WTC11 (cell line): ENCODE measurements at regions not wholly inside any gene's neighbourhood (a gene's known extent, or its start where the extent isn't known, plus 50 kb on each side); places are given as distances from the start of the nearest gene placed in this dataset.

Experiments
- ATAC-seq: fragments of 200-7000 bp; cut with Tn5 transposase; 2 replicates; pipeline ENCODE4 v1.10.0; 2021; ENCODE audit warnings: mild to moderate bottlenecking, moderate library complexity
- CTCF ChIA-PET: fragments of 300-600 bp; sonication (Branson Sonifier 250); formaldehyde crosslinking; loops from one replicate; lab custom pipeline; 2021; ENCODE audit warnings: antibody characterized with exemption; lab: Charles Lee
- POLR2A ChIA-PET: fragments of 350-600 bp; sonication (Branson Sonifier 250); formaldehyde crosslinking; loops from one replicate; lab custom pipeline; 2021; ENCODE audit warnings: antibody characterized with exemption; lab: Charles Lee
- DNase-seq: peaks from one replicate; pipeline ENCODE4 v3.0.0; 2021; ENCODE audit warnings: low spot score
- H3K27ac Mint-ChIP-seq: 2 replicates; pipeline ENCODE4 v1.8.0; 2021; ENCODE audit warnings: mixed read lengths
- H3K27me3 Mint-ChIP-seq: 2 replicates; pipeline ENCODE4 v1.8.0; 2021; ENCODE audit warnings: low read depth, mild to moderate bottlenecking, moderate library complexity, mixed read lengths
- H3K36me3 Mint-ChIP-seq: 2 replicates; pipeline ENCODE4 v1.8.0; 2021; ENCODE audit warnings: mixed read lengths
- H3K4me1 Mint-ChIP-seq: 2 replicates; pipeline ENCODE4 v1.8.0; 2022; ENCODE audit warnings: mixed read lengths
- H3K4me3 Mint-ChIP-seq: 2 replicates; pipeline ENCODE4 v1.8.0; 2021; ENCODE audit warnings: mild to moderate bottlenecking, moderate library complexity, mixed read lengths
- H3K9me3 Mint-ChIP-seq: 2 replicates; pipeline ENCODE4 v1.8.0; 2021; ENCODE audit warnings: mixed read lengths
- ARID4B ChIP-seq: sonication (generic); formaldehyde crosslinking; IDR thresholded peaks from 2 replicates; pipeline ENCODE4 v1.8.0; 2023; ENCODE audit warnings: missing genetic modification reagents, mild to moderate bottlenecking, borderline replicate concordance
- ATF2 ChIP-seq: sonication (generic); formaldehyde crosslinking; IDR thresholded peaks from 2 replicates; pipeline ENCODE4 v1.8.1; 2022; ENCODE audit warnings: low read depth, missing genetic modification reagents, borderline replicate concordance
- CDX4 ChIP-seq: fragments of 250-450 bp; sonication (Bioruptor Pico); IDR thresholded peaks from 2 replicates; pipeline ENCODE4 v1.9.0; 2021; ENCODE audit warnings: moderate library complexity, mild to moderate bottlenecking, inconsistent platforms, borderline replicate concordance
- E2F5 ChIP-seq: sonication (generic); formaldehyde crosslinking; IDR thresholded peaks from 2 replicates; pipeline ENCODE4 v1.8.1; 2022; ENCODE audit warnings: mild to moderate bottlenecking, moderate library complexity, missing genetic modification reagents
- ERG ChIP-seq: fragments of 250-450 bp; sonication (Bioruptor Pico); IDR thresholded peaks from 2 replicates; pipeline ENCODE4 v1.8.0; 2021; ENCODE audit warnings: mild to moderate bottlenecking
- ETV6 ChIP-seq: sonication (generic); formaldehyde crosslinking; IDR thresholded peaks from 2 replicates; pipeline ENCODE4 v1.8.1; 2022; ENCODE audit warnings: mild to moderate bottlenecking, missing genetic modification reagents
- FOXK1 ChIP-seq: sonication (generic); formaldehyde crosslinking; IDR thresholded peaks from 2 replicates; pipeline ENCODE4 v1.8.0; 2022; ENCODE audit warnings: mild to moderate bottlenecking, moderate library complexity, missing genetic modification reagents
- FOXP1 ChIP-seq: sonication (generic); formaldehyde crosslinking; IDR thresholded peaks from 2 replicates; pipeline ENCODE4 v1.8.0; 2022; ENCODE audit warnings: missing genetic modification reagents, mild to moderate bottlenecking, moderate library complexity, borderline replicate concordance
- MAX ChIP-seq: sonication (generic); formaldehyde crosslinking; IDR thresholded peaks from 2 replicates; pipeline ENCODE4 v1.8.0; 2022; ENCODE audit warnings: mild to moderate bottlenecking, missing genetic modification reagents
- RORB ChIP-seq: fragments of 250-450 bp; sonication (Bioruptor Pico); IDR thresholded peaks from 2 replicates; pipeline ENCODE4 v1.9.0; 2021; ENCODE audit warnings: mild to moderate bottlenecking
- SP1 ChIP-seq: sonication (generic); formaldehyde crosslinking; conservative IDR thresholded peaks from 2 replicates; pipeline ENCODE4 v1.8.1; 2022; ENCODE audit warnings: missing genetic modification reagents
- STAT6 ChIP-seq: sonication (generic); formaldehyde crosslinking; conservative IDR thresholded peaks from 2 replicates; pipeline ENCODE4 v1.8.1; 2023; ENCODE audit warnings: mild to moderate bottlenecking, low read depth, missing genetic modification reagents, moderate library complexity
- TCF7 ChIP-seq: sonication (generic); formaldehyde crosslinking; IDR thresholded peaks from 2 replicates; pipeline ENCODE4 v1.8.0; 2022; ENCODE audit warnings: mild to moderate bottlenecking, low read depth, missing genetic modification reagents, moderate library complexity
- TP53 ChIP-seq: sonication (generic); formaldehyde crosslinking; IDR thresholded peaks from 2 replicates; pipeline ENCODE4 v1.8.1; 2023; ENCODE audit warnings: mild to moderate bottlenecking, missing genetic modification reagents
- ZNF281 ChIP-seq: sonication (generic); formaldehyde crosslinking; IDR thresholded peaks from 2 replicates; pipeline ENCODE4 v1.8.0; 2023; ENCODE audit warnings: mild to moderate bottlenecking, missing genetic modification reagents

- Mint-ChIP-seq H3K36me3 (no peaks in the 10 kb centered on the region), H3K9me3 (peaks cover 9% of the 10 kb centered on the region; the same call in 1 of the 2 replicates), H3K27me3 (no peaks in the 10 kb centered on the region), H3K27ac (no peak overlapping the region), H3K4me3 (no peak overlapping the region), H3K4me1 (no peaks in the 10 kb centered on the region)
- POLR2A ChIA-PET = no interaction called here
- TF ChIP-seq E2F5 (no peak), SP1 (CRISPR knock-in tag) (no peak), FOXP1 (CRISPR knock-in tag) (no peak), RORB (CRISPR knock-in tag) (no peak), TCF7 (CRISPR knock-in tag) (no peak), STAT6 (no peak), TP53 (CRISPR knock-in tag) (no peak), ZNF281 (CRISPR knock-in tag) (no peak), ARID4B (no peak), ERG (CRISPR knock-in tag) (no peak), ETV6 (CRISPR knock-in tag) (no peak), CDX4 (CRISPR knock-in tag) (no peak), MAX (no peak), ATF2 (no peak), FOXK1 (CRISPR knock-in tag) (no peak)
- CTCF ChIA-PET = interaction anchor here (1.2 to 3.4 kb wide), 2 partner anchors 16 to 86 kb away, joined by 4 to 13 read pairs; no protein-coding TSS in a partner anchor
- ATAC-seq (no peak), DNase-seq (no peak)
Measured at GRCh38 chr10:113317489-113317888, 235.4 kb upstream of the HABP2 start.
